Smooth muscle cell (in vitro differentiated cells): ENCODE measurements at regions not wholly inside any gene's neighbourhood (a gene's known extent, or its start where the extent isn't known, plus 50 kb on each side); places are given as distances from the start of the nearest gene placed in this dataset.

Experiments used
- DNase-seq: peaks from one replicate; lab custom pipeline; 2025; ENCODE audit not compliant: unreplicated experiment; lab: John Stamatoyannopoulos, UW
- H2AFZ ChIP-seq: fragments of 200-600 bp; sonication (generic); 2 replicates; pipeline ENCODE4 v1.6.0; 2016; ENCODE audit warnings: antibody characterized with exemption, low read depth, mild to moderate bottlenecking
- H3F3A ChIP-seq: fragments of 200-600 bp; sonication (generic); 2 replicates; pipeline ENCODE4 v1.6.0; 2017; ENCODE audit warnings: antibody characterized with exemption, low read depth
- H3K27ac ChIP-seq: fragments of 200-600 bp; sonication (generic); 2 replicates; pipeline ENCODE4 v1.5.1; 2016; ENCODE audit warnings: low read depth, mild to moderate bottlenecking
- H3K27me3 ChIP-seq: fragments of 200-600 bp; sonication (generic); 2 replicates; pipeline ENCODE4 v1.6.1; 2016; ENCODE audit warnings: low read depth, mild to moderate bottlenecking
- H3K36me3 ChIP-seq: fragments of 200-600 bp; sonication (generic); 2 replicates; pipeline ENCODE4 v1.5.1; 2016; ENCODE audit warnings: low read depth
- H3K4me1 ChIP-seq: fragments of 200-600 bp; sonication (generic); 2 replicates; pipeline ENCODE4 v1.5.1; 2016; ENCODE audit warnings: low read depth
- H3K4me2 ChIP-seq: fragments of 200-600 bp; sonication (generic); 2 replicates; pipeline ENCODE4 v1.6.0; 2016; ENCODE audit warnings: mild to moderate bottlenecking
- H3K4me3 ChIP-seq: fragments of 200-600 bp; sonication (generic); 2 replicates; pipeline ENCODE4 v1.5.1; 2016; ENCODE audit warnings: mild to moderate bottlenecking
- H3K79me2 ChIP-seq: fragments of 200-600 bp; sonication (generic); 2 replicates; pipeline ENCODE4 v1.6.0; 2016; ENCODE audit warnings: low read depth, mild to moderate bottlenecking
- H3K9ac ChIP-seq: fragments of 200-600 bp; sonication (generic); 2 replicates; pipeline ENCODE4 v1.6.0; 2016; ENCODE audit warnings: low read depth
- H3K9me3 ChIP-seq: fragments of 200-600 bp; sonication (generic); replicated peaks from 2 replicates; pipeline ENCODE4 v1.5.1; 2016; ENCODE audit warnings: low read depth
- H4K20me1 ChIP-seq: fragments of 200-600 bp; sonication (generic); 2 replicates; pipeline ENCODE4 v1.6.0; 2016; ENCODE audit warnings: low read depth
- WGBS: methylation state at CpG from one replicate; pipeline ENCODE4 v1.1.7; 2016; ENCODE audit warnings: low lambda C conversion rate; 5-methylcytosine and 5-hydroxymethylcytosine counted together
- TF ChIP-seq, protein P1 (sequence below): fragments of 200-600 bp; sonication (generic); IDR thresholded peaks from 2 replicates; pipeline ENCODE4 v1.5.1; 2017; ENCODE audit warnings: borderline replicate concordance, mild to moderate bottlenecking, antibody characterized with exemption; ENCODE audit not compliant: insufficient read depth, poor library complexity, severe bottlenecking

DNA sequence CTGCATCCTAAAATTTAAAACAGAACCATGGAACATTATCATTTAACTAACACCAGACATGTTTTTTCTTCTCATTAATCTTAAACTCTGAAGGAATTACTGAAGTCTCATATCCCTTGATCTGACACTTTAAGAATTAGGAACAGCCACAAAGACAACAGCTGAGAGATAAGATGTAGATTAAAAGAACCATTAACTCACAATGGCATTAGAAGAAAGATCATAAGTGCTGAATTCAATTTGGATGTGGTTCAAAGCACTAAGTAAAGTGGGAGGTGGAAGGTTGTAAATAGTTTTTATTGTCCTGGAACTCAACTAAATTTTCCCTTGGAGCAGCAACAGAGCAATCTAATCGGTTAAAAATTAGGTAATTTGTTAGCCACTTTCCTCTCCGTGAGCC lies 199.0 kb upstream of the ATP2B1 start:
- Histone ChIP-seq H3K36me3 (no peaks in the 10 kb centered on the region), H3K79me2 (no peaks in the 10 kb centered on the region), H3F3A (no peaks in the 10 kb centered on the region), H3K4me3 (no peak overlapping the region), H3K4me2 (no peak overlapping the region), H3K27me3 (no peaks in the 10 kb centered on the region), H4K20me1 (no peaks in the 10 kb centered on the region), H3K27ac (no peak overlapping the region), H3K9ac (no peak overlapping the region), H2AFZ (no peak overlapping the region), H3K4me1 (peaks cover 3% of the 10 kb centered on the region), H3K9me3 (no peaks in the 10 kb centered on the region)
- DNase-seq: no peak
- TF ChIP-seq, protein P1, sequence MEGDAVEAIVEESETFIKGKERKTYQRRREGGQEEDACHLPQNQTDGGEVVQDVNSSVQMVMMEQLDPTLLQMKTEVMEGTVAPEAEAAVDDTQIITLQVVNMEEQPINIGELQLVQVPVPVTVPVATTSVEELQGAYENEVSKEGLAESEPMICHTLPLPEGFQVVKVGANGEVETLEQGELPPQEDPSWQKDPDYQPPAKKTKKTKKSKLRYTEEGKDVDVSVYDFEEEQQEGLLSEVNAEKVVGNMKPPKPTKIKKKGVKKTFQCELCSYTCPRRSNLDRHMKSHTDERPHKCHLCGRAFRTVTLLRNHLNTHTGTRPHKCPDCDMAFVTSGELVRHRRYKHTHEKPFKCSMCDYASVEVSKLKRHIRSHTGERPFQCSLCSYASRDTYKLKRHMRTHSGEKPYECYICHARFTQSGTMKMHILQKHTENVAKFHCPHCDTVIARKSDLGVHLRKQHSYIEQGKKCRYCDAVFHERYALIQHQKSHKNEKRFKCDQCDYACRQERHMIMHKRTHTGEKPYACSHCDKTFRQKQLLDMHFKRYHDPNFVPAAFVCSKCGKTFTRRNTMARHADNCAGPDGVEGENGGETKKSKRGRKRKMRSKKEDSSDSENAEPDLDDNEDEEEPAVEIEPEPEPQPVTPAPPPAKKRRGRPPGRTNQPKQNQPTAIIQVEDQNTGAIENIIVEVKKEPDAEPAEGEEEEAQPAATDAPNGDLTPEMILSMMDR: no peak
- 28% methylated on average over 2 of the region's 2 CpGs for WGBS

DNA sequence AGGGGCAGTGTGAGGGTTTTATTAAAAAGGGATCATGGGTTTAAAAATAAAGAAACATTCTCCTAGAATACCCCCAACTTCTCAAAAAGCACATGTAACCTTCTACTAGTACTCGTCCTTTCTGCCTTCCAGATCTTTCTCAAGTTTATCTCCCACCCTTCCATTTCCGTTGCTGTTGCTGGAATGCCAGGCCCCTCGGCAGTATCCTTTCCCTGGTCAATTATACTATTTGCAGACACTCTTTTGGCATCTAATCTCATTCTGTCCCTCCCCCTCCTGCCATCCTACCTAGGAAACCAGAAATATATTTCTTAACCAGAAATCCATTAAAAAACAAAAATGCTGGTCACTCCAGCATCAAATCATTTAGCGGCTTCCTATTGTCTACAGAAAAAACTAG lies 198.2 kb upstream of the ATP2B1 start:
- H3K4me1 ChIP-seq: peaks cover 3% of the 10 kb centered on the region
- TF ChIP-seq, protein P1: no peak

GRCh38 chr12:89906178-89906577 lies 197.5 kb upstream of the ATP2B1 start:
- Histone ChIP-seq H3K9ac (no peak overlapping the region), H3K4me2 (no peak overlapping the region), H4K20me1 (no peaks in the 10 kb centered on the region), H3K27ac (no peak overlapping the region), H3K4me3 (no peak overlapping the region), H3K9me3 (no peaks in the 10 kb centered on the region), H3K27me3 (no peaks in the 10 kb centered on the region), H3K79me2 (no peaks in the 10 kb centered on the region), H3K36me3 (no peaks in the 10 kb centered on the region), H3F3A (no peaks in the 10 kb centered on the region), H3K4me1 (peaks cover 3% of the 10 kb centered on the region), H2AFZ (no peak overlapping the region)
- TF ChIP-seq, protein P1: no peak
- DNase-seq: no peak

More for the DNA sequence above, 198.2 kb upstream of the ATP2B1 start:
- Histone ChIP-seq H3K27ac (no peak overlapping the region), H4K20me1 (no peaks in the 10 kb centered on the region), H3K36me3 (no peaks in the 10 kb centered on the region), H2AFZ (no peak overlapping the region), H3K9ac (no peak overlapping the region), H3K27me3 (no peaks in the 10 kb centered on the region), H3K9me3 (no peaks in the 10 kb centered on the region), H3K79me2 (no peaks in the 10 kb centered on the region), H3K4me2 (no peak overlapping the region), H3F3A (no peaks in the 10 kb centered on the region), H3K4me3 (no peak overlapping the region)
- 47% methylated on average over 4 of the region's 4 CpGs for WGBS
- DNase-seq: no peak

DNA sequence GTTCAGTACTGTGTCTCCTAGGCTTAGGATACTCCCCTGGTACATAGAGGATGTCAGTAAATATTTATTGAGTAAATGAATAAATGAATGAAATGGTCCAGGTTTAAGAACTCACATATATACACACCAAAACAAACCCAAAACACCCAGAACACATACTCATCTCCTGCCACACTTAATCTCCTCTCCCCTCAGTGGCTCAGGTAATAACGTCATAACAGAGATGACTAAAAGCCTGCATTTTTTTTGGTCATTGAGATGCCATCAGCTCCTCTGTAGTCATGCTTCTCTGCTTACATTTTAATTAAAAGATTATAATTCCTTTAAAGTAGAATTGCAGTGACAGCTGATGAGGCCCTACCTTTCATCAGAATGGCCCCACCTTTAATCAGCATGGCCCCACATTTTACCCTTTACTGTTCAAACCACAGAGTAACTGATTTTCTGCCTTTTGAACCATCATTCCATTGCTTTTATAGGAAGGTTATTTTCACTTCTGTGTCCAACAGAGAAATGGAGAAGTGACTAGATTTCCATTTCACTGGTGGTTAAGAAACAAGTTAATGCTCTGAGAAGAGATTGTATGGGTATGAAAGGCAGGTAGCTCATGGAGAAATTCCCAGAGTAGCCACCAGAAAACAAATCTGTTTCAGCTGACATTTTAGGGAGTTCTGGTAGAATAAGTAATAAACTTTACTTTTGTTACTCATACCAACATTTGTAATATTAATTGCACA lies 193.4 kb upstream of the ATP2B1 start:
- Histone ChIP-seq H2AFZ (no peak overlapping the region), H3K27ac (no peak overlapping the region), H3K4me3 (no peak overlapping the region), H3K4me2 (no peak overlapping the region), H4K20me1 (no peaks in the 10 kb centered on the region), H3K9me3 (no peaks in the 10 kb centered on the region), H3K36me3 (no peaks in the 10 kb centered on the region), H3F3A (no peaks in the 10 kb centered on the region), H3K79me2 (no peaks in the 10 kb centered on the region), H3K9ac (no peak overlapping the region), H3K4me1 (peaks cover 23% of the 10 kb centered on the region), H3K27me3 (no peaks in the 10 kb centered on the region)
- WGBS: 0% methylated on average over 1 of the region's 1 CpG
- DNase-seq: no peak
- TF ChIP-seq, protein P1: no peak
